GM12891 (cell line): ENCODE measurements at regions not wholly inside any gene's neighbourhood (a gene's known extent, or its start where the extent isn't known, plus 50 kb on each side); places are given as distances from the start of the nearest gene placed in this dataset.

Experiments used
- PAX5 ChIP-seq: IDR thresholded peaks from 2 replicates; pipeline ENCODE4 v1.6.1; 2011; ENCODE audit warnings: low read length, moderate library complexity, mild to moderate bottlenecking; ENCODE audit not compliant: insufficient read depth, severe bottlenecking
- POLR2A ChIP-seq: IDR thresholded peaks from 2 replicates; pipeline ENCODE4 v1.6.1; 2011; ENCODE audit warnings: low read depth, low read length, control low read depth
- POLR2AphosphoS5 ChIP-seq: IDR thresholded peaks from 2 replicates; pipeline ENCODE4 v1.6.1; 2011; ENCODE audit warnings: low read depth, low read length, control low read depth
- SPI1 ChIP-seq: IDR thresholded peaks from 2 replicates; pipeline ENCODE4 v1.6.1; 2011; ENCODE audit warnings: low read depth, low read length, control low read depth
- TAF1 ChIP-seq: IDR thresholded peaks from 2 replicates; pipeline ENCODE4 v1.6.1; 2011; ENCODE audit warnings: low read depth, low read length, control low read depth

DNA sequence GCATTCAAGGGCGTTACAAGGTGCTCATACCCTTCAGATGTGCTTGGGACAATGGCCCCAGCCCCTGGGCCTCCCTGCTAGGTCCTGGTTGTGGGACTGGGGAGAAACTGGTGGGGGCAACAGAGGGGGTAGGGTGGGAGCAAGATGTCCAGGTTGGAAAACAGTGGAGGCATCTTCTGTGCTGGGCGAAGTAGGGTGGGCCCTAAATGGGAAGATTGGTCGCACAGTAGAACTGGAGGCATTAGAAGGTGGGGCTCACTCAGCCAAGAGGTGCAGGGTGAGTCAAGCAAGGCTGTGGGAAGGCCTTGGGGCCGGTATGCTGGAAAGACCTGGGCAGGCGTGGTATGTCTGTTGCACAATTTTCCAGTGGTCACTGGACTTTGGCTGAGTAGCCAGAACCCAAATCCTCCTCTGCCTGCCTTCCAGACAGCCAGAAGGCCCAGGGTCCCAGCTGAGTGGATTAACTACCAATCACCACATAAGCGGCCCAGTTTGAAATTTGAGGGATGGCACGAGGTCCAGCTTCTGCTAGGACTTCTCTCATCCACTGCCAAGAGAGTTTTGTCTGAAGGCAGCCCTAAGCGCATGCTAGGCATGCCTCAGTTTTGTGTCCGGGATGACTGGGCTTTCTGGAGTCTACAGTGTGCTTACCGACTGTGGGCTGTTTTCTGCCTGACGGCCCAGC is 74.5 kb downstream of the LSM3 start:
- no peak for TF ChIP-seq POLR2AphosphoS5
- no peak for TF ChIP-seq POLR2A
- no peak for TF ChIP-seq SPI1
- no peak for TF ChIP-seq TAF1
- TF ChIP-seq PAX5, result no peak
